ENCODE measurements at regions not wholly inside any gene's neighbourhood (a gene's known extent, or its start where the extent isn't known, plus 50 kb on each side); places are given as distances from the start of the nearest gene placed in this dataset.

DNA sequence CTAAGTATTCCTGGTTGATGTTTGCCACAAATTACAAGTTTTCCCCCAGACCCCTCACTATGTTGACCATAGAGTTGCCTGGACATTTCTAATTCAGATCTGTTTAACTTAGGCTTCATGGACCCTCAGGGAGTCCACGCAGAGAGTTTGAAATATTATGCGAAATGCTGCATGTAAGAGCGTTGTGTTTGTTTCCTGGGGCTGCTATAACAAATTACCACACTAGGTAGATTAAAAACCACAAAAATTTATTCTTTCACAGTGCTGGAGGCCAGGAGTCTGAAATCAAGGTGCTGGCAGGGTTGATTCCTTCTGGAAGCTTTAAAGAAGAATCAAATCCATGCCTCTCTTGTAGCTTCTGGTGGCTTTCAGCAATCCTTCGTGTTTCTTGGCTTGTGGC, 177.9 kb upstream of the KITLG start:
- TF ChIP-seq, protein P1, sequence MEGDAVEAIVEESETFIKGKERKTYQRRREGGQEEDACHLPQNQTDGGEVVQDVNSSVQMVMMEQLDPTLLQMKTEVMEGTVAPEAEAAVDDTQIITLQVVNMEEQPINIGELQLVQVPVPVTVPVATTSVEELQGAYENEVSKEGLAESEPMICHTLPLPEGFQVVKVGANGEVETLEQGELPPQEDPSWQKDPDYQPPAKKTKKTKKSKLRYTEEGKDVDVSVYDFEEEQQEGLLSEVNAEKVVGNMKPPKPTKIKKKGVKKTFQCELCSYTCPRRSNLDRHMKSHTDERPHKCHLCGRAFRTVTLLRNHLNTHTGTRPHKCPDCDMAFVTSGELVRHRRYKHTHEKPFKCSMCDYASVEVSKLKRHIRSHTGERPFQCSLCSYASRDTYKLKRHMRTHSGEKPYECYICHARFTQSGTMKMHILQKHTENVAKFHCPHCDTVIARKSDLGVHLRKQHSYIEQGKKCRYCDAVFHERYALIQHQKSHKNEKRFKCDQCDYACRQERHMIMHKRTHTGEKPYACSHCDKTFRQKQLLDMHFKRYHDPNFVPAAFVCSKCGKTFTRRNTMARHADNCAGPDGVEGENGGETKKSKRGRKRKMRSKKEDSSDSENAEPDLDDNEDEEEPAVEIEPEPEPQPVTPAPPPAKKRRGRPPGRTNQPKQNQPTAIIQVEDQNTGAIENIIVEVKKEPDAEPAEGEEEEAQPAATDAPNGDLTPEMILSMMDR (IDR thresholded peaks at IDR 0.05): no peak

DNA sequence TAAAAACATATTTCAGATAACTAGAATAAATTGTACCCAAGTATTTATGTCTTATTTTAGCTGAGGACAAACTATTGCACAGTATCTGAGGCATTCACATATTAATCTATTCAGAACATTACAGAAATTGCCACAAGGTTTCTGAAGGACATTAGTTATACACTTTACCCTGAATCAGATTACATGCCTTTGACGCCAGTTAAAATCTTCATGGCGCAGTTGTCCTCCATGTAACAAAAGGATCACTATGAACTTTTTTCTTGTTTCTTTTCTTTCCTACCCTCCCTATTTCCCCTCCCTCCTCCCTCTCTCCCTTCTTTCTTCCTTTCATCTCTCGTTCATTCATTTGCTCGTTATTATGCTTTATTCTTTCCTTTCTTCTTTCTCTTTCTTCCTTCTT, 176.6 kb upstream of the KITLG start:
- TF ChIP-seq, protein P1 (IDR thresholded peaks at IDR 0.05): no peak

DNA sequence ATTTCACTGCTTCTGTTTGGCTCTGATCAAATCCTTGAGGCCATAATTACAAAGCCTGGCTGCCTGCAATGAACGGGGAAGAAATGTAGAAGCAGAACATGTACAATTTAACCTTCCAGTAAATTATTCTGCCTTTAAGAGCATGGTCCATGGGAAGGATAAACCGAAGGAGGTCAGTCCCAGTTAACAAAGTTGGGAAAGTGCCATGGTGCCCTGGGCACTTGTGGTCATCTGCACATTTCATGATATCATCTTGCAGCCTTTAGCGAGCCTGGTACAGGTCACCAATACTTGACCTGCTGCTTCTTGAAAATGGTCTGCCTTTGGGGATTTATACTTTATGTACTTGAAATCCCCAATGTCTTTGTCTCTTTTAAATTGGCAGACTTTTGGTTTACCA, 175.9 kb upstream of the KITLG start:
- TF ChIP-seq, protein P1 (IDR thresholded peaks at IDR 0.05): no peak

- TF ChIP-seq, protein P1 (IDR thresholded peaks at IDR 0.05): no peak
Measured at GRCh38 chr12:88753707-88754106, 173.4 kb upstream of the KITLG start.

- TF ChIP-seq, protein P1 (IDR thresholded peaks at IDR 0.05): no peak
Measured at GRCh38 chr12:88753066-88753465, 172.8 kb upstream of the KITLG start.

DNA sequence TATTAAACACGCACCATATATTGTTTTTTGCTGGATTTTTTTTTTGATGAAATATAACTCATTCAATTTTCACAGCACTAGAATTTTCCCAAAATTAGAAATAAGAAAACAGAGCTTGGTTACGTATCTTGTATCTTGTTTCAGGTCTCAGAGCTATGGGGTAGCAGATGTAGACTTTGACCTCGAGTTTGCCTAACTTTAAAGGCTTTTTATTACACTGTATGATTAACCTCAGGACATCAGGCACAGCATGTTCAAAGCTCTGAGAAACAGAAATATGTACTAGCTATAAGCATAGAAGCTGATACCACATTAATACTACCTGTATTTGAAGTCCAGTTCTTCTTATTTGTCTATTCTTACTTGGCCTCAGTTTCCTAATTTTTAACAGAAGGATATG, 171.9 kb upstream of the KITLG start:
- TF ChIP-seq, protein P1 (IDR thresholded peaks at IDR 0.05): no peak

GRCh38 chr12:88750867-88751543, 170.7 kb upstream of the KITLG start:
- TF ChIP-seq, protein P1 (IDR thresholded peaks at IDR 0.05): no peak

DNA sequence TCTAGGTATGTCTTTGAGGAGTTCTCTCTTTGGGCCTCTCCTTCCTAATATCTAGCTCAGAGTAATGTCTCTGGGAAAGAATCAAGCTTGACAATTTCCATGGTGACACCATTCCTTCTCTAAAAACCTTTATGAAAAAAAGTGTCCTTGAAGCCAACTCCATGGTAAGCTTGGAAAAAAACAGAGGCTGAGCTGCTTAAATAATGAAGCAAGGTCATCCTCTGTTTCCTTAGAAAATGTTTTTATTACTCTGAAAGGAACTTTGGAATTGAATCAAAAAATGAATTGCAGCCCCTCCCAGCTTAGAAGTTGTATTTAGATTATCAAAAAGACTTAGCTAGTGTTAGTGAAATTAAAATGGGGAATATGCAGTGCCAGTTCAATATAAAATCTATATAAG, 166.1 kb upstream of the KITLG start:
- TF ChIP-seq, protein P1 (IDR thresholded peaks at IDR 0.05): no peak
